Pancreas (tissue), 10 donors: ENCODE measurements at regions not wholly inside any gene's neighbourhood (a gene's known extent, or its start where the extent isn't known, plus 50 kb on each side); places are given as distances from the start of the nearest gene placed in this dataset.

Experiments
- ATAC-seq, 4 donors: fragments of 200-7000 bp; cut with Tn5 transposase; one replicate each; pipeline versions ENCODE4 v1.8.0 to v1.9.1; 2020; ENCODE audit warnings: mild to moderate bottlenecking in 4 of 4, moderate library complexity in 4 of 4
- DNase-seq, 6 donors: peaks; one replicate each; pipeline ENCODE4 v3.0.0-alpha.2; 2020
- FAIRE-seq: peaks from 2 replicates; lab custom pipeline; 2012; peaks lifted over from hg19 to GRCh38; lab: Jason Lieb, UNC
- H3K27ac ChIP-seq, 4 donors: fragments of 200-600 bp; sonication (generic); 1 replicate in 3 of 4; 2 replicates in 1 of 4; pipeline versions ENCODE4 v1.5.0 to v1.8.0; 2020
- H3K27me3 ChIP-seq, 4 donors: fragments of 200-600 bp; one replicate each; pipeline ENCODE4 v1.8.0; 2021
- H3K36me3 ChIP-seq, 3 donors: fragments of 200-600 bp; sonication (generic) in 1 of 3; one replicate each; pipeline versions ENCODE4 v1.5.0 to v1.8.0; 2020 to 2021
- H3K4me1 ChIP-seq, 3 donors: fragments of 200-600 bp; one replicate each; pipeline ENCODE4 v1.8.0; 2021
- H3K4me3 ChIP-seq, 4 donors: fragments of 200-600 bp; sonication (generic) in 2 of 4; one replicate each; pipeline versions ENCODE4 v1.5.0 to v1.8.0; 2020 to 2021
- H3K9me3 ChIP-seq, 4 donors: fragments of 200-600 bp; one replicate each; pipeline ENCODE4 v1.8.0; 2021
- CTCF ChIP-seq, 4 donors: fragments of 200-600 bp; sonication (generic) in 3 of 4; IDR thresholded peaks; one replicate each; pipeline versions ENCODE4 v1.5.0 to v1.8.0; 2021; ENCODE audit warnings: antibody characterized with exemption in 4 of 4
- WGBS, 2 donors: extraction: QIAGEN DNeasy Blood & Tissue Kit; methylation state at CpG; one replicate each; pipeline ENCODE4 v1.1.7; 2013; 5-methylcytosine and 5-hydroxymethylcytosine counted together
- intact Hi-C, 3 donors: fragments of 100-400 bp; cut with DNase I; formaldehyde crosslinking; loops; one replicate each; pipeline versions ENCODE4 v1.11.1 to v1.14.2; 2022
- donor health status: healthy with polysubstance abuse.
- donor health status: DM: no; HTN: no; CAD: no; lungs with moderate emphysema.
- donor health status: DM: no; HTN: no; CAD: no.
- donor health status: control.
- donor health status: control.
- donor health status: Bipolar disorder and iron deficiency.
- donor health status: DM: yes; HTN: yes; CAD: no.
- donor health status: DM: no; HTN: no; CAD: no.
- donor health status: DM: no; HTN: no; CAD: no.
- donor health status: DM: yes; HTN: yes; CAD: no.

DNA sequence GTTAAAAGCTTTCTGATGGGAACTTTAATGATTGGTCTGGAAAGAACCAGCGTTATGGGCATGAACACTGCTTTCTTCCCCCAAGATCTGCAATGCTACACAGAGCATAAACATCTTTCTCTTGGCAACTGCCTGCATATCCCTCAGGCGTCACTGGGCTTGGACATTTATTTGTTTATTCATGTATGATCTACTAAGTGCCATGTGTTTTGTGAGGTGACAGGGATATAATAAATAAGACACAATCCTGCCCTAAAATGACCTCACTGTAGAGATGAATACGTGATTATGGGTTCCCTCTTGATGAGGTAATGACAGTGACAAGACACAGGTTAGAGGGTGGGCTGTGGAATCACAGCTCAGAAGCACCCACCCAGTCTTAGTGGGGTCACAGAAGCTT is 485.3 kb downstream of the PDCD6IP start:
- ATAC-seq (no peak), DNase-seq (no peak), FAIRE-seq (no peak)
- Histone ChIP-seq H3K27ac (no peak overlapping the region), H3K36me3 (no peaks in the 10 kb centered on the region), H3K9me3 (no peaks in the 10 kb centered on the region), H3K4me3 (no peak overlapping the region), H3K4me1 (no peaks in the 10 kb centered on the region), H3K27me3 (no peaks in the 10 kb centered on the region)
- WGBS, 2 donors: 36 to 39% methylated on average over 3 of the region's 3 CpGs
- TF ChIP-seq CTCF (IDR thresholded peaks at IDR 0.05): no peak
- intact Hi-C loops: no loop called here

GRCh38 chr3:34284959-34285826 is 486.8 kb downstream of the PDCD6IP start:
- DNase-seq (no peak), FAIRE-seq (no peak), ATAC-seq (no peak)
- Histone ChIP-seq H3K4me3 (no peak overlapping the region), H3K9me3 (no peaks in the 10 kb centered on the region), H3K27me3 (no peaks in the 10 kb centered on the region), H3K27ac (no peak overlapping the region), H3K4me1 (no peaks in the 10 kb centered on the region), H3K36me3 (no peaks in the 10 kb centered on the region)
- WGBS, 2 donors: 77 to 80% methylated on average over 7 of the region's 7 CpGs
- intact Hi-C loops: no loop called here
- no peak for TF ChIP-seq CTCF (IDR thresholded peaks at IDR 0.05)

GRCh38 chr3:34285827-34286188 is 487.4 kb downstream of the PDCD6IP start:
- TF ChIP-seq CTCF (IDR thresholded peaks at IDR 0.05): no peak
- Histone ChIP-seq H3K4me3 (no peak overlapping the region), H3K27me3 (no peaks in the 10 kb centered on the region), H3K4me1 (no peaks in the 10 kb centered on the region), H3K27ac (no peak overlapping the region), H3K36me3 (no peaks in the 10 kb centered on the region), H3K9me3 (no peaks in the 10 kb centered on the region)
- FAIRE-seq (no peak), ATAC-seq (no peak), DNase-seq (no peak)
- WGBS, 2 donors: 19 to 29% methylated on average over 2 of the region's 2 CpGs
- intact Hi-C loops: no loop called here

DNA sequence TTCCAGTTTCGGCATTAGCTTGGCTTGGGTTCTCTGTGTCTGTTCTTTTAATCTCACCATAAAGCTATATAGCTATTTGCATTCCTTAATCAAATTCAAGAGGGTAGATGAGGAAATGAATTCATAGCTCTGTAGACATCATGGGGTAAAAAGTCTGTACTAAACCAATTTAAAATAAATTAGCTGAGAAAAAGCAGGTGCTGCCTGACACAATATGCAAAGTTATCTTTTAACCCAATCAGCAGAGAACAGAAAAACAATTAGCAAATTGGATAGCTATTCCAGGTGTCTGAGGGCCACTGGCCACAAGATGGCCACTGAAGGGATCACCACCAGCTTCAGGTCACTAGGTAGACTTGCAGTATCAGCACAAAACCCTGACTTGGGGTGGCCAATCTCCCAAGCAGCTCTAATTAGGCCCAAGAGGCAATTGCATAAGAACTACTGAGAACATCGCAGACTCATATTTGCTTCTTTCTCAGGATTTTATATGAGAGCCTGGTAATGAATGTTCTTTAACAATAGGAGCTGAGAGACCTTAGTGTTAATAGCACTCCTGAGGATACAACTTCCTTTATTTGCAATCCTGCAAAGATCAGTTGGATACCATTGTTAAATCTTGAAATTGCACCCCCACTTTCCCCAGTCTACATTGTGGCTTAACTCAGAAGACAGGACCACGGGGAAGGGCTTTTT is 494.3 kb downstream of the PDCD6IP start:
- H3K4me1 ChIP-seq: no peaks in the 10 kb centered on the region
- DNase-seq: no peak
- no peak for ATAC-seq

More for the DNA sequence above, 494.3 kb downstream of the PDCD6IP start:
- FAIRE-seq: no peak
- Histone ChIP-seq H3K9me3 (no peaks in the 10 kb centered on the region), H3K27ac (no peak overlapping the region), H3K27me3 (no peaks in the 10 kb centered on the region), H3K4me3 (no peak overlapping the region), H3K36me3 (no peaks in the 10 kb centered on the region)
- intact Hi-C loops: no loop called here
- WGBS, 2 donors: 69% methylated on average over 3 of the region's 3 CpGs
- no peak for TF ChIP-seq CTCF (IDR thresholded peaks at IDR 0.05)
